AG10803 (cell line): ENCODE measurements at regions not wholly inside any gene's neighbourhood (a gene's known extent, or its start where the extent isn't known, plus 50 kb on each side); places are given as distances from the start of the nearest gene placed in this dataset.
A peak's percentile ranks its signal among the peaks of the same experiment; 100 is the strongest.

ENCODE experiments used
- DNase-seq: peaks from one replicate; pipeline ENCODE4 v3.0.0; 2010; ENCODE audit warnings: low read depth
- H3K4me3 ChIP-seq: 2 replicates; pipeline ENCODE4 v1.5.1; 2011; ENCODE audit warnings: mild to moderate bottlenecking, low read length, control low read depth
- TF ChIP-seq, protein P1 (sequence below): conservative IDR thresholded peaks from 2 replicates; pipeline ENCODE4 v1.5.1; 2011; ENCODE audit warnings: mild to moderate bottlenecking, low read length, control low read depth, inconsistent platforms

DNA sequence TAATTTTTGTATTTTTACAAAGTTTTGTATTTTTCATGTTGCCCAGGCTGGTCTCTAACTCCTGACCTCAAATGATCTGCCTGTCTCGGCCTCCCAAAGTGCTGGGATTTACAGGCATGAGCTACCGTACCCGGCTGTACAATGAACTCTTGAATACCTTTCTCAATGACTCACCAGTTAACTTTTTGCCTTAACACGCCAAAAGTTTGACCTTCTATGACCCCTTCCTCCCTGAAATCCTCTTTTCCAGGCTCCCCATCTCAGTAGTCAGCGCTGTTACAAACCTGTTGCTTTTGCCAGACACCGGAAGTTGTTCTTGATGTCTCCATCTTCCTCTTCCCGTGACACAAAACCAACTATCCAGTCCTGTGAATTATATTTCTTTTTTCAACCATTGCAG lies 158.1 kb upstream of the ASIC2 start:
- H3K4me3 ChIP-seq = no peak overlapping the region
- TF ChIP-seq, protein P1, sequence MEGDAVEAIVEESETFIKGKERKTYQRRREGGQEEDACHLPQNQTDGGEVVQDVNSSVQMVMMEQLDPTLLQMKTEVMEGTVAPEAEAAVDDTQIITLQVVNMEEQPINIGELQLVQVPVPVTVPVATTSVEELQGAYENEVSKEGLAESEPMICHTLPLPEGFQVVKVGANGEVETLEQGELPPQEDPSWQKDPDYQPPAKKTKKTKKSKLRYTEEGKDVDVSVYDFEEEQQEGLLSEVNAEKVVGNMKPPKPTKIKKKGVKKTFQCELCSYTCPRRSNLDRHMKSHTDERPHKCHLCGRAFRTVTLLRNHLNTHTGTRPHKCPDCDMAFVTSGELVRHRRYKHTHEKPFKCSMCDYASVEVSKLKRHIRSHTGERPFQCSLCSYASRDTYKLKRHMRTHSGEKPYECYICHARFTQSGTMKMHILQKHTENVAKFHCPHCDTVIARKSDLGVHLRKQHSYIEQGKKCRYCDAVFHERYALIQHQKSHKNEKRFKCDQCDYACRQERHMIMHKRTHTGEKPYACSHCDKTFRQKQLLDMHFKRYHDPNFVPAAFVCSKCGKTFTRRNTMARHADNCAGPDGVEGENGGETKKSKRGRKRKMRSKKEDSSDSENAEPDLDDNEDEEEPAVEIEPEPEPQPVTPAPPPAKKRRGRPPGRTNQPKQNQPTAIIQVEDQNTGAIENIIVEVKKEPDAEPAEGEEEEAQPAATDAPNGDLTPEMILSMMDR = no peak
- no peak for DNase-seq

DNA sequence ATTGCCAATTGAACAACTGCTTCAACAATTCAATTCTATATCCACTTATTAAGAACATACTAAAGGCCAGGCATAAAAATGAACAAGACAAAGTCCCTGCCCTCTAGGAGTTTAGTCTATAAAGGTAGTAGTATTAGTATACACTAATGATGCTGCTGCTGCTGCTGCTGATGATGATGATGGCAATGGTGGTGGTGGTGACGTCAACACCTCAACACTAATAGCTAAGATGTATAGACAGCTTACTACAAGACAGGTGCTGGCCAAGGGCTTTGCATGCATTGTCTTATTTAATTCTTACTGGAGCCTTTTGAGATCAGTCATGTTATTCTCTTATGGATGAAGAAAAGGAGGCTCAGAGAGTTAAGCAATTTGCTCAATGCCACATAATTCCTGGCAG lies 164.4 kb upstream of the ASIC2 start:
- no peak overlapping the region for H3K4me3 ChIP-seq
- no peak for DNase-seq
- TF ChIP-seq, protein P1 = no peak

DNA sequence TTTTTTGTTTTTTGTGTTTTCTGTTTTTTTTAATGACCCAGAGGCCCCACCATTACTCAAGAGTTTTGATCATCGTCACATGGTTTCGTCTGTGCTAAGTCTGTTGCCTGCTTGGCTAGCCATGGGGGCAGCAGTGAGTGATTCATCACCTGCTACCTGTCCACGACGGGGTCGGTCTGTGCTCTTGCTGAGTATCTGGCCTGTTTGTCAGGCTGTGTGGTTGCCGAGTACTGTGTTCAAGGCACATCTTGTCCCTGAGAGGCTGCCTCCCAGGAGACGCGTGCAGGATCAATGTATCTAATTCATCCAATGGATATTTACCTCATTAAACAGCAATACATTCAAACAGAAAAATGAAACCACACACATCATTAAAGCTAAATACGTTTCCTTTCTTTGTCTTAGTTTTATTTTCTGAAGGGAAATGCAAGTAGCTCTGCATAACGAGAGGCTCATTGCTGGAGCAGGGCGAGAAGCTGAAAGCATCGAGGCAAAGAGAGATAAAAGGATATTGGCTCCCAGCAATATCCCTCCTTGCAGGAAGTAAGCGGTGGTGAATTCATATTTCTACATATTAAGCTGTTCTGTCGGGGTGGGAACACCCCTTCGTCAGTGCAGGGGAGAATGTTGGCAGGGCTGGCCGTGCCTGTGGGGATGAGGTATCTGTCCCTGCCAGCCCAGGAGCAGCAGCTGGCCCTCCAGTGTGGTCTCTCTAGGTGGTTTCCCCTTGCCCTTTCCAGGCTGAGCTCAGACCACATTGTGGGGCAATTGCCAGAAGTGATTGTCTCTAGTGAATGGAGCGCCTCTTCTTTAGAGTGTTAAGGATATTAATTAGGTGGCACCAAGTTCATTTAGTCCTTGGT lies 166.2 kb upstream of the ASIC2 start:
- no peak overlapping the region for H3K4me3 ChIP-seq
- TF ChIP-seq, protein P1 = no peak
- DNase-seq = no peak

DNA sequence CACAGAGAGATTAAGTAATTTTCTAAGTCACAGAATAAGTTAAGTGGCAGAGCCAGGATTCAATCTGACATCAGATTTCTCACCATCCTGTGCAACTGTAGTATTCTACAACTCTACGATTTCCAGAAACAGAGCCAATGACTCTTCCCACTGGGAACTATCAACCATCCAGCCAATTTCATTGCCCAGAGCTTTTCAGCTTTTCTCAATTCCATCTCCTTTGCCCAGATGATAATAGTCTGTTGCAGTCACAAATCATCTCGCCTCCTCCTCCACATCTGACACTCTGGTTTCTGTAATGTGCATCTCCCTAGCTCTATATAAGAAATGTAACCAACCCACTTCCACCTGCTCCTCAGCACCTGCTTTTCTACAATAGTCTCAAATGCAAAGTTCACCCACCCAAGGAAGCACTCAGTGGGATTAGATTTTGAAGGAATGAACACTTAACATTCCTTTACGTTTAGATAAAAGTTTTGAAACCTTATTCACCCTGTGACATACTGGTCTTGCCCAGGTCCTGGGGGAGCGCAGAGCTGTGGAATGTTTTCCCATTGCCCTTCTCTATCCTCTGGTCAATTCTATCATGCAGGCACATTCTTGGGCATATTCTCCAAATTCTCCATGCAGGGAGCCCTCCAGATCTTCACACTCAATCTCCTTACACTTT lies 167.8 kb upstream of the ASIC2 start:
- DNase-seq = no peak
- TF ChIP-seq, protein P1 = no peak
- no peak overlapping the region for H3K4me3 ChIP-seq

DNA sequence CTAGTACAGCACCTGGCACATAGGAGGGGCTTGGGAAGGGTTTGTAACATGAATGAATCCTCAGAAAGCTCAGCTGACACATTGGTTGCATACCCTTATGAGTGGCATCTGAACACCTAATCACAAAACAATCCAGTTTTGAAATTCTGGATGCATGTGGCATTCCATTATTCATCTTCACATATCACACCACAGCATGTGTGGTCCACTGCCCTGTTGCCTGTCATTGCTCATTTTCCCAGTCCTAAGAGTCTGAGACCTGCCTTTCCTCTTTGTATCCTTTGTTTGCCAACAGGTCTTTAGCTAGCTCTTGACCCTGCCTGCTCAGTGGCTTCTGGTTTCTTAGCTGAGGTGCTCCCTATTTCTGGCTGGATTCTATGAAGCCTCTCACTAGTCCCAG lies 170.8 kb upstream of the ASIC2 start:
- TF ChIP-seq, protein P1 = no peak
- DNase-seq = peak; percentile 11
- no peak overlapping the region for H3K4me3 ChIP-seq

DNA sequence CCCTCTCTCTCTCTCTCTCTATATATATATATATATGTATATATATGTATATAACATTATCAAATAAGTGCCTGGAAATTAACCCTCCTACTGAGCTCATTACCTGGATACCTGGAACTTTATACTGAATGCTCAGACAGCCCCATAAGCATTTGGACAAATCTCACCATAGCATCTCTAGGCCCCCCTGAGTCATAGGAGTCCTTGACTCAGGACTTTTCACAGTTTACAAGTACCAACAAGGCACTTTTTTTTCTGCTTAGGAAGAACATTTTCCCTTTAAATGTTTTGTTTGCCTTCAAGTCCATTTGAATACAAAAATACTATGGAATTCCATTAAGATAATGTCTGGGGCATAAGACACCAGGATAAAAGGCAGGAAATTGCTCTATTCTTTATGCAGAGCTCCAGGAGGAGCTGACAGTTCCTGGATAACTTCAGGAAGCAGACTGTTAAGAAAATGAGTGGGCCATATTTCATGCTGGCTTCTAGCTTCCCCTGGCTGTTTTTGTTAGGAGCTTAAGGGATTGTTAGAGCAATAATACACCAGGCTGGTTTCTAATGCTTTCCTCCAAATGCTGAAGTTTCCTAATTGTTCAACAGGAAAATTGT lies 171.7 kb upstream of the ASIC2 start:
- TF ChIP-seq, protein P1 = no peak
- no peak for DNase-seq
- H3K4me3 ChIP-seq = no peak overlapping the region
